ENCODE measurements at regions not wholly inside any gene's neighbourhood (a gene's known extent, or its start where the extent isn't known, plus 50 kb on each side); places are given as distances from the start of the nearest gene placed in this dataset.

GRCh38 chr10:78699971-78700370, 368.8 kb upstream of the ZMIZ1 start:
- DNase-seq: no peak

- no peak for DNase-seq
Observed at GRCh38 chr10:78700413-78700812, 368.4 kb upstream of the ZMIZ1 start.

GRCh38 chr10:78700816-78701520, 367.8 kb upstream of the ZMIZ1 start:
- no peak for DNase-seq

GRCh38 chr10:78702186-78702585, 366.6 kb upstream of the ZMIZ1 start:
- no peak for DNase-seq

GRCh38 chr10:78702876-78703275, 365.9 kb upstream of the ZMIZ1 start:
- DNase-seq: no peak

GRCh38 chr10:78703593-78703992, 365.2 kb upstream of the ZMIZ1 start:
- DNase-seq: no peak

GRCh38 chr10:78706256-78706655, 362.5 kb upstream of the ZMIZ1 start:
- DNase-seq: no peak

GRCh38 chr10:78706726-78707540, 361.8 kb upstream of the ZMIZ1 start:
- no peak for DNase-seq

- no peak for DNase-seq
Observed at GRCh38 chr10:78707745-78708144, 361.0 kb upstream of the ZMIZ1 start.

GRCh38 chr10:78712147-78712546, 356.6 kb upstream of the ZMIZ1 start:
- no peak for DNase-seq

- no peak for DNase-seq
Observed at GRCh38 chr10:78713659-78714058, 355.1 kb upstream of the ZMIZ1 start.

GRCh38 chr10:78714225-78714624, 354.5 kb upstream of the ZMIZ1 start:
- DNase-seq: no peak

GRCh38 chr10:78715435-78715834, 353.3 kb upstream of the ZMIZ1 start:
- no peak for DNase-seq

- no peak for DNase-seq
Observed at GRCh38 chr10:78716043-78716660, 352.6 kb upstream of the ZMIZ1 start.

- DNase-seq: no peak
Observed at GRCh38 chr10:78717200-78717599, 351.6 kb upstream of the ZMIZ1 start.

- no peak for DNase-seq
Observed at GRCh38 chr10:78718032-78718572, 350.7 kb upstream of the ZMIZ1 start.

GRCh38 chr10:78719276-78719675, 349.5 kb upstream of the ZMIZ1 start:
- DNase-seq: no peak

GRCh38 chr10:78720091-78720490, 348.7 kb upstream of the ZMIZ1 start:
- no peak for DNase-seq

GRCh38 chr10:78721231-78721630, 347.5 kb upstream of the ZMIZ1 start:
- DNase-seq: no peak

GRCh38 chr10:78724846-78725245, 343.9 kb upstream of the ZMIZ1 start:
- DNase-seq: no peak

- DNase-seq: no peak
Observed at GRCh38 chr10:78726171-78726570, 342.6 kb upstream of the ZMIZ1 start.

GRCh38 chr10:78727251-78727650, 341.5 kb upstream of the ZMIZ1 start:
- no peak for DNase-seq

GRCh38 chr10:78727728-78728127, 341.0 kb upstream of the ZMIZ1 start:
- DNase-seq: no peak

GRCh38 chr10:78728176-78728575, 340.6 kb upstream of the ZMIZ1 start:
- no peak for DNase-seq
